HG03039 (cell line): ENCODE measurements at regions not wholly inside any gene's neighbourhood (a gene's known extent, or its start where the extent isn't known, plus 50 kb on each side); places are given as distances from the start of the nearest gene placed in this dataset.
"Not testable (repeated sequence)": the region's sequence is repeated elsewhere in the genome, so short reads cannot be mapped to it uniquely, and the experiment has no call there.

Experiments used
- ATAC-seq: cut with Tn5 transposase; IDR thresholded peaks from one replicate; pipeline ENCODE4 v1.9.1; 2021; ENCODE audit warnings: mild to moderate bottlenecking, moderate library complexity; ENCODE audit not compliant: unreplicated experiment

DNA sequence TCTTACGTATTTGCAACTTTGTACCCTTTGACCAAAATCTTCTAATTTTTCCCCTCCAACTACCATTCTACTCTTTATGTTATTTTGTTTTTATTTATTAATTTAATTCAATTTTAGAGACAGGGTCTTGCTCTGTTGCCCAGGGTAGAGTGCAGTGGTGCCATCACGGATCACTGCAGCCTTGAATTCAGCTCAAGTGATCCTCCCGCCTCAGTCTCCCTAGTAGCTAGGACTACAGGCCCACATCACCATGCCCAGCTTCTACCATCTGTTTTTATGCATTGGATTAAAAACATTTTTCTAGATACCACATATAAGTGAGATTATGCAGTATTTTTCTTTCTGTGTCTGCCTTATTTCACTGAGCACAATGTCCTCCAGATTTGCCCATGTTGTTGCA, 2912.5 kb downstream of the RPIA start:
- not testable (repeated sequence) for ATAC-seq

DNA sequence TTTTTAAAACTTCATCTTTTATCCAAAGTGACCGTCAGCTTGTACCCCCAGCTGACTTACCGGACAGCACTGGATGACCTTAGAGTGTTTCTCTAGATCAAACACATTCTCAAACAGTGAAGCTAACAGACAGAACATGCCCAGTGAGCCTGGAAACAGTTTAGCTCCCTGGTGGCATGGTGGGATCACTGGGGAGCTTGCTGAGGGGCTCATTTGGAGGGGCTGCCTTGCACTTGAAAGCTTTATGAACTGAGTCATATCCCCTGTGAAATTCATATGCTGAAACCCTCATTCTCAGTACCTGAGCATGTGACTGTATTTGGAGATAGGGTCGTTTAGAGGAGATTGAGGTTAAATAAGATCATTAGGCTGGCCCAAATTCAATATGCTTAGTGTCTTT, 2913.2 kb downstream of the RPIA start:
- not testable (repeated sequence) for ATAC-seq

DNA sequence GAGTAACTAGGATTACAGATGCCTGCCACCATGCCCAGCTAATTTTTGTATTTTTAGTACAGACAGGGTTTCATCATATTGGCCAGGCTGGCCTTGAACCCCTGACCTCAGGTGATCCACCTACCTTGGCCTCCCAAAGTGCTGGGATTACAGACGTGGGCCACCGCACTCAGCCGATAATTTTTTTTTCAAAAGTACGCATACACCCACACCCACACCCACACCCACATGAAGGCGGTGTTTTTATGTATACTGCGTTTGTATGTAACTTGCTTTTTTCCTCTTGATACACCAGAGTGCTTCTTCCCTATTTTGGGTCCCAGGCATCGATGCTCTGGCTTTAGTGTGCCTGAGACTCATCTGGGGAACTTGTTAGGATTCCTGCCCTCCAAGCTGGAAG, 2932.3 kb downstream of the RPIA start:
- ATAC-seq, result not testable (repeated sequence)

DNA sequence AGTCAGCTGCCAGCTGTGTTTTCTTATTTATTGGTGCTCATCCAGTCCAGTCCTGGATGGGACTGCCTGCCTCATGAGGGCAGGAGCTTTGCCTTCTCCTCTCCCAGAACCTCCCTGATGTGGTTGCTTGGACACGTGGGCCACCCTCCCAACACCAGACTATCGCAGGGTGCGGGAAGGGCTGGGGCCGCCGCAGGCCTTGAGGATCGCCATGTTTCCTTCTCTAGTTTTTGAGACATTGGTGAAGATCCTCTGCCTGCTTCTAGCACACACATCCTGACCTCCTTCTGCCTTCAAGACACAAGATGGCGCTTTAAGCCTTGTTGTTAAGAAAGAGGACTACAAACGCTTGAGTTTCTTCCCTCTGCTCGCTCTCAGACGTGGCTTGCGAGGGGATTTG, 2937.0 kb downstream of the RPIA start:
- not testable (repeated sequence) for ATAC-seq

DNA sequence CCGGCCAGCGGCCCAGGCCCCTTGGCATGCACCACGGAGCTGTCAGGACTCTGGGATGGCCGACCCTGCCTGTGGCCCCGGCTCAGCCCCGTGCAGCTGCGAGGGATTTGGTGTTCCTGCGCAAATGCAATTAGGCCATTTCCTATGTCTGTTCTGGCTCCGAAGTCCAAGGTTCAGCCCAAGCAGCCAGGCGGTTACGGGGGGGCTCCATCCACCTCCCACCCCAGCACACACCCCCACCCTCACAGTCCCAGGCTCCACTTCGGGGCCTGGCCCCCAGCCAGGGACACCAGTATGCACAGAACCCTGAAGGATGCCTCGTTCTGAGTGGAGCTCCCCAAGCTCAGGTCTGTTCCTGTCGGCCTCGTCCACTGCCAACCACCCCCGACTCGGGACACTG, 2965.7 kb downstream of the RPIA start:
- not testable (repeated sequence) for ATAC-seq

DNA sequence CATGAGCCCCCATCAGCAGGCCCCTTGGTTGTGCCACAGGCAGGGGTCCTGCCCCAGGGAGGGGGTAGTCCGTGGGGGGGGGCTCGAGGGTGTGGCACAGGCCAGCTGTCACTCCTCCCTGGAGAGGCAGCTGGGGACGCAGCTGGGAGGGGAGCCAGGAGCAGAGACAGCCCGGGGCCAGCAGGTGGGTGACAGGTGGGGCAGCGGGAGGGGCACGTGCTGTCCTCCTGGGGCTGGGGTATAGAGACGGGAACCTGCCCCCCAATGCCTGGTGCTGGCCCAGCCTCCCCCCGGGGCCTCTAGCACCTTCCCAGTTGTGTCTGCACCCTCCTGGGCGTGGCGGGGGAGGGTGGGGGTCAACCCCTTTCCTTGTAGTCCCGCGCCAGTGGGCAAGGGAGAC, 2966.9 kb downstream of the RPIA start:
- ATAC-seq, result not testable (repeated sequence)

DNA sequence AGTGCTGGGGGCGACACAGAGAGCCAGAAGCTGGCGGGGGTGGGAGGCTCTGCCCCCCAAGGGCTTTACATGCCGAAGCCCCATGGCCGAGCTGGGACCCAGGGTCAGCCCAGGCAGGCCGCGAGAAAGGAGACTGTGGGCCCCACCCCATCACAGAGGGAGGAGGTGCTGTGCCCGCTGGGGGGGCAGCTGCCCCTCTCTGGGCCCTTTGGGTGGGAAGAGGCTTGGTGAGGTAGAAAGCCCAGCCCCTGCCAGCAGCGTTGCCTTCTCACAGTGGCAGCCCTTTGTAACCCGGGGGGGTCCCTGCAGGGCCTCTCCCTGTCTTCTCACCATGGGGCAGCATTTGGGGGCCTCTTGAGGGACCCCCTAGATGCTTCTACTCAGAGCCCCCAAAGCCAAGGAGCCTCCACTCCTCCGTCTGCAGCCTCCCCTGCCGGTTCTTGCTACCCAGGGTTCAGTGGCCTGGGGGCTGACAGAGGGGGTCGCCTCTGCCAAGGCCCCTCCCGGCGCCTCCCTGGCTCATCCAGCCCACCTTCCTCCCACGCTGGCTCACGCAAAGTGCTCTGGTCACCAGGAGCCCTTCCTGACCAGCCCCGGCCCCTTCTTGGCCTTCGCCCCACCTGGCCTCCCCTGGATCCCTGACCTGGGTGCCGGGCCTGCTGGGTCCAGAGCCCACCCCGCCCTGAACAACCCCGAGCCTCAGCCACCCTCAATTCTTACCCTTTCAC, 2967.9 kb downstream of the RPIA start:
- ATAC-seq, result not testable (repeated sequence)

DNA sequence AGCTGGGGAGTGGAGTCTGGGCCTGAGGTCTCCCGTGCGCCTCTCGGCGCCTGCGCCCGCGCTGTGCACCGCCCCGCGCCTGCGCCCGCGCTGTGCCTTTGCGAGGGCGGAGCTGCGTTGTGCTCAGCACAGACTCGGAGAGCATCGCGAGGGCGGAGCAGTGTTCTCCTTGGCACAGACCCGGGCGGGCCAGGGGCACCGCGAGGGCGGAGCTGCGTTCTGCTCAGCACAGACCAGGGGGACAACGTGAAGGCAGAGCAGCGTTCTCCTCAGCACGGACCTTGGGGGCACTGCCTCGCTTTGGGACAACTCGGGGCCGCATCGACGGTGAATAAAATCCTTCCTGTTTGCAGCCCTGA, 2968.4 kb downstream of the RPIA start:
- ATAC-seq, result peak; percentile 100

DNA sequence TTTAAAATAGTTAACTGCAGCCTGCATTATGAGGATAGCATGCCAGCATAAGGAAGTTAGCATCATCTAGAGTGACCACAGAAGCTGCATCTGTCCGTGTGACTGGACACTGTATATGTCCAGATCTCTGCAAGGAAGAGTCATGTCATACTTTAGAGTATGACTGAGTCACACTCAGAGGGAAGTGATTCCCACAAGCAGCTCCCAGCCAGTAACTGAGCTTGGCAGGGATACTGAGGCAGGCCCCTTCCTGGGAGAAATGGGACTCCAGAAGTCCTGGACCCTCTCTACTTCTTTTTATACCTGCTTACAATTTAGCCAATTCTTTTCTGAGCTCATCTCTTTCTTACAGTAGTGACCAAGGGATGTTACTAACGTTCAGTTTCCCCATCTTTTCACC, 2975.9 kb downstream of the RPIA start:
- ATAC-seq, result not testable (repeated sequence)

DNA sequence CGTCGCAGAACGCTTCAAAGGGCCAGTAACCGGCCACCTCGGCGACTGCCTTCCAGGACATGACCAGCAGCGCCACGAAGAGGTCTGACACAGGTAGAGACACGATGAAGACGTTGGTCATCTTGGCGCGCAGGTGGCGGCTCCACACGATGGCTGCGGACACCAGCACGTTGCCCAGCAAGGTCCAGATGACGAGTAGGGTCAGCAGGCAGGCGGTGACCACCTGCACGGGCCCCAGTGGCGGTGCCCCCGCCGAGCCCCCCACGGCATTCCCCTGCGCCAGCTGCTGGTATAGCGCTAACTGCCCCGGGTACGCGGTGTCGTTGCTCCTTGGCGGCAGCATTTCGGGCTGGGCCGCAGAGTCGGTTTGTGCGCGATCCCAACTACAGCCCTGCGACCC, 2994.1 kb downstream of the RPIA start:
- ATAC-seq, result not testable (repeated sequence)

DNA sequence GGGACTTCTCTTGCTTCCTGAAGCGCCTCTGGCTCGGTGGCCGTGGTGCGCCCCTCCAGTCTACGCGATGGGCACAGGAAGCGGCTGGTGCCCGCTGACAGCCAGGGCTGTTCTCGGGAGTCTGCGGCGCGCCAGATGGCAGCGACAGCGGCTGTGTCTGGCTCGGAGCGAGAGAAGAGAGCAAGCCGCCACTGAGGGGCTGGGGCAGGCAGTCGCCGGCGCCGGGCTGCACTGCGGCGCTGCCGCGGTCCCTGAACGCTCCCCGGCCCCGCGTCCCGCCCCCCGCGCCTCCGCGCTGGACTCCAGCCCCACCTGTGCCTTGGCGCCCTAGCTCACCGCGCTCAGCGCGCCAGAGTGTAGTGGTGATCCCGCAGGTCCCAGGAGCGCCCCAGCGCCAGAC, 2994.6 kb downstream of the RPIA start:
- not testable (repeated sequence) for ATAC-seq
